ENCODE measurements at regions not wholly inside any gene's neighbourhood (a gene's known extent, or its start where the extent isn't known, plus 50 kb on each side); places are given as distances from the start of the nearest gene placed in this dataset.

GRCh38 chr7:17472939-17473338 lies 174.5 kb downstream of the AHR start:
- TF ChIP-seq POLR2A (IDR thresholded peaks at IDR 0.05; ENCODE audit: low read depth, low read length) (no peak), POLR2AphosphoS5 (IDR thresholded peaks at IDR 0.05; ENCODE audit: low read depth, low read length) (no peak), TAF1 (IDR thresholded peaks at IDR 0.05; ENCODE audit: low read depth, low read length) (no peak), SPI1 (IDR thresholded peaks at IDR 0.05; ENCODE audit: low read depth, low read length) (peak; percentile 61), POU2F2 (IDR thresholded peaks at IDR 0.05; ENCODE audit: low read depth, low read length) (no peak)
